Peyer's patch (tissue), 4 donors: ENCODE measurements at regions not wholly inside any gene's neighbourhood (a gene's known extent, or its start where the extent isn't known, plus 50 kb on each side); places are given as distances from the start of the nearest gene placed in this dataset.

Experiments
- DNase-seq, 3 donors: peaks; one replicate each; pipeline ENCODE4 v3.0.0-alpha.2; 2017 to 2019
- H3K27ac ChIP-seq, 4 donors: fragments of 200-600 bp; sonication (generic); one replicate each; pipeline ENCODE4 v1.5.1; 2016 to 2019
- H3K27me3 ChIP-seq, 2 donors: fragments of 200-600 bp; sonication (generic); one replicate each; pipeline ENCODE4 v1.5.1; 2019
- H3K36me3 ChIP-seq, 3 donors: fragments of 200-600 bp; sonication (generic); one replicate each; pipeline ENCODE4 v1.5.1; 2016 to 2019
- H3K4me1 ChIP-seq, 4 donors: fragments of 200-600 bp; sonication (generic); one replicate each; pipeline ENCODE4 v1.5.1; 2016 to 2019
- H3K4me3 ChIP-seq, 4 donors: fragments of 200-600 bp; sonication (generic); 1 replicate in 3 of 4; 2 replicates in 1 of 4; pipeline ENCODE4 v1.5.1; 2016 to 2019; ENCODE audit warnings: mild to moderate bottlenecking in 1 of 4
- H3K9me3 ChIP-seq, 4 donors: fragments of 200-600 bp; sonication (generic); one replicate each; pipeline ENCODE4 v1.5.1; 2016 to 2019; ENCODE audit warnings: mild to moderate bottlenecking in 1 of 4
- CTCF ChIP-seq, 6 experiments: fragments of 450-650 bp in 4 of 6; fragments of 200-600 bp in 2 of 6; sonication (generic) in 1 of 6; IDR thresholded peaks; one replicate each; pipeline ENCODE4 v1.5.1; 2017 to 2019; ENCODE audit warnings: antibody characterized with exemption in 6 of 6, mild to moderate bottlenecking in 3 of 6, moderate library complexity in 1 of 6
- POLR2A ChIP-seq, 2 donors: fragments of 450-650 bp; IDR thresholded peaks; one replicate each; pipeline ENCODE4 v1.5.1; 2017; ENCODE audit warnings: antibody characterized with exemption in 2 of 2, mild to moderate bottlenecking in 2 of 2, moderate library complexity in 2 of 2

GRCh38 chr5:74079971-74080556, 454.1 kb downstream of the ARHGEF28 start:
- no peaks in the 10 kb centered on the region for H3K9me3 ChIP-seq
- H3K27ac ChIP-seq, result no peak overlapping the region
- H3K4me1 ChIP-seq, result no peaks in the 10 kb centered on the region
- no peak for DNase-seq
- no peaks in the 10 kb centered on the region for H3K36me3 ChIP-seq
- no peaks in the 10 kb centered on the region for H3K27me3 ChIP-seq
- TF ChIP-seq CTCF (IDR thresholded peaks at IDR 0.05) (no peak), POLR2A (IDR thresholded peaks at IDR 0.05) (no peak)
- no peak overlapping the region for H3K4me3 ChIP-seq

GRCh38 chr5:74075501-74076484, 449.8 kb downstream of the ARHGEF28 start:
- TF ChIP-seq CTCF (IDR thresholded peaks at IDR 0.05) (no peak), POLR2A (IDR thresholded peaks at IDR 0.05) (no peak)
- no peak overlapping the region for H3K4me3 ChIP-seq
- no peaks in the 10 kb centered on the region for H3K36me3 ChIP-seq
- DNase-seq, result no peak
- H3K9me3 ChIP-seq, result no peaks in the 10 kb centered on the region
- no peaks in the 10 kb centered on the region for H3K27me3 ChIP-seq
- no peaks in the 10 kb centered on the region for H3K4me1 ChIP-seq
- no peak overlapping the region for H3K27ac ChIP-seq

GRCh38 chr5:74074111-74074510, 448.1 kb downstream of the ARHGEF28 start:
- Histone ChIP-seq H3K27me3 (no peaks in the 10 kb centered on the region), H3K36me3 (no peaks in the 10 kb centered on the region), H3K9me3 (no peaks in the 10 kb centered on the region), H3K4me1 (no peaks in the 10 kb centered on the region), H3K27ac (no peak overlapping the region), H3K4me3 (no peak overlapping the region)
- no peak for TF ChIP-seq POLR2A (IDR thresholded peaks at IDR 0.05)
- no peak for TF ChIP-seq CTCF (IDR thresholded peaks at IDR 0.05)
- no peak for DNase-seq

GRCh38 chr5:74073257-74073656, 447.3 kb downstream of the ARHGEF28 start:
- no peak for DNase-seq
- no peaks in the 10 kb centered on the region for H3K27me3 ChIP-seq
- H3K4me1 ChIP-seq, result no peaks in the 10 kb centered on the region
- H3K36me3 ChIP-seq, result no peaks in the 10 kb centered on the region
- no peak for TF ChIP-seq POLR2A (IDR thresholded peaks at IDR 0.05)
- TF ChIP-seq CTCF (IDR thresholded peaks at IDR 0.05), result no peak
- no peak overlapping the region for H3K27ac ChIP-seq
- no peak overlapping the region for H3K4me3 ChIP-seq
- H3K9me3 ChIP-seq, result no peaks in the 10 kb centered on the region

- H3K9me3 ChIP-seq, result no peaks in the 10 kb centered on the region
- no peaks in the 10 kb centered on the region for H3K27me3 ChIP-seq
- H3K4me3 ChIP-seq, result no peak overlapping the region
- no peaks in the 10 kb centered on the region for H3K4me1 ChIP-seq
- DNase-seq, result no peak
- no peaks in the 10 kb centered on the region for H3K36me3 ChIP-seq
- no peak overlapping the region for H3K27ac ChIP-seq
- TF ChIP-seq POLR2A (IDR thresholded peaks at IDR 0.05), result no peak
- no peak for TF ChIP-seq CTCF (IDR thresholded peaks at IDR 0.05)
Measured at GRCh38 chr5:74072646-74073045, 446.6 kb downstream of the ARHGEF28 start.
